Fibroblast of the aortic adventitia (primary cell): ENCODE measurements at regions not wholly inside any gene's neighbourhood (a gene's known extent, or its start where the extent isn't known, plus 50 kb on each side); places are given as distances from the start of the nearest gene placed in this dataset.

ENCODE experiments used
- DNase-seq: peaks from one replicate; pipeline ENCODE4 v3.0.0-alpha.2; 2010; ENCODE audit warnings: low read depth
- H3K4me3 ChIP-seq: 2 replicates; pipeline ENCODE4 v1.5.1; 2011; ENCODE audit warnings: low read depth, mild to moderate bottlenecking, control low read depth, low read length, moderate library complexity
- TF ChIP-seq, protein P1 (sequence below): IDR thresholded peaks from 2 replicates; pipeline ENCODE4 v1.5.1; 2011; ENCODE audit warnings: mild to moderate bottlenecking, low read length, control low read depth, inconsistent platforms; ENCODE audit not compliant: insufficient read depth

GRCh38 chrX:149121206-149121920 is 383.7 kb downstream of the IDS start:
- no peak for DNase-seq
- TF ChIP-seq, protein P1, sequence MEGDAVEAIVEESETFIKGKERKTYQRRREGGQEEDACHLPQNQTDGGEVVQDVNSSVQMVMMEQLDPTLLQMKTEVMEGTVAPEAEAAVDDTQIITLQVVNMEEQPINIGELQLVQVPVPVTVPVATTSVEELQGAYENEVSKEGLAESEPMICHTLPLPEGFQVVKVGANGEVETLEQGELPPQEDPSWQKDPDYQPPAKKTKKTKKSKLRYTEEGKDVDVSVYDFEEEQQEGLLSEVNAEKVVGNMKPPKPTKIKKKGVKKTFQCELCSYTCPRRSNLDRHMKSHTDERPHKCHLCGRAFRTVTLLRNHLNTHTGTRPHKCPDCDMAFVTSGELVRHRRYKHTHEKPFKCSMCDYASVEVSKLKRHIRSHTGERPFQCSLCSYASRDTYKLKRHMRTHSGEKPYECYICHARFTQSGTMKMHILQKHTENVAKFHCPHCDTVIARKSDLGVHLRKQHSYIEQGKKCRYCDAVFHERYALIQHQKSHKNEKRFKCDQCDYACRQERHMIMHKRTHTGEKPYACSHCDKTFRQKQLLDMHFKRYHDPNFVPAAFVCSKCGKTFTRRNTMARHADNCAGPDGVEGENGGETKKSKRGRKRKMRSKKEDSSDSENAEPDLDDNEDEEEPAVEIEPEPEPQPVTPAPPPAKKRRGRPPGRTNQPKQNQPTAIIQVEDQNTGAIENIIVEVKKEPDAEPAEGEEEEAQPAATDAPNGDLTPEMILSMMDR: no peak
- H3K4me3 ChIP-seq: no peak overlapping the region

- DNase-seq: no peak
- TF ChIP-seq, protein P1: no peak
- H3K4me3 ChIP-seq: no peak overlapping the region
These were observed 384.6 kb downstream of the IDS start for GRCh38 chrX:149120459-149120858.

GRCh38 chrX:149114874-149115273 is 390.2 kb downstream of the IDS start:
- TF ChIP-seq, protein P1: no peak
- H3K4me3 ChIP-seq: no peak overlapping the region
- no peak for DNase-seq

DNA sequence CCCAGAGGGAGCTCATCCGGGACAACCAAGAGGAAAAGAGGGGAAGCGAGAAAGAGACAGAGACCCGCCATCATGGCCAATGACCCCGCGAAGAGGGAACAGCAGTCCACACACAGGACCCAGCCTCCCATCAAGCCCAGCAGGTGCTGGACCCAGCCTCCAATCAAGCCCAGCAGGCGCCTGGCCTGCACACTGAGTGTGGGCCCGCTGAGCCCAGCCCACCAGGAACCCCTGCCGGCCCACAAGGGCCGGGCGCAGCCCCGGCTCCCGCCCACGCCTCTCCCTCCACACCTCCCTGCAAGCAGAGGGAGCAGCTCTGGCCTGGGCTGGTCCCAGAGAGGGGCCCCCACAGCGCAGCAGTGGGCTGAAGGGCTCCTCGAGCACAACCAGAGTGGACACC is 391.1 kb downstream of the IDS start:
- no peak overlapping the region for H3K4me3 ChIP-seq
- DNase-seq: no peak
- TF ChIP-seq, protein P1: no peak

DNA sequence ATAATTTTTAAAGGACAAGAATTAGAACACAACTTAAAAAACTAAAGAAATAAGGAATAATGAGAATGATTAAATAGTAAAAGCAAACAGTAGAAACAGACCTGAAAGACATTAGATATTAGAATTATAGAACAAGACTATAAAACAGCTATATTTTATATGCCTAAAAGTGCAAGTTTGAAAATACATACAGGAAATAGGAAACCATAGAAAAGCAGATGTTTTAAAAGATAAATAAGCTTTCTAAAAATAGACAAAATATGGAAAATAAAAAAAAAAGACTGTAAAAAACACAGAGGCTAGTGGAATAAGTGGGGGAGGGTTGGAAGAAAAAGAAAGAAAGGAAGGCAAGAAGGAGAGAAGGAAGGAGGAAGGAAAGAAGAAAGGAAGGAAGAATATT is 407.3 kb downstream of the IDS start:
- no peak for DNase-seq
- no peak overlapping the region for H3K4me3 ChIP-seq
- TF ChIP-seq, protein P1: no peak

DNA sequence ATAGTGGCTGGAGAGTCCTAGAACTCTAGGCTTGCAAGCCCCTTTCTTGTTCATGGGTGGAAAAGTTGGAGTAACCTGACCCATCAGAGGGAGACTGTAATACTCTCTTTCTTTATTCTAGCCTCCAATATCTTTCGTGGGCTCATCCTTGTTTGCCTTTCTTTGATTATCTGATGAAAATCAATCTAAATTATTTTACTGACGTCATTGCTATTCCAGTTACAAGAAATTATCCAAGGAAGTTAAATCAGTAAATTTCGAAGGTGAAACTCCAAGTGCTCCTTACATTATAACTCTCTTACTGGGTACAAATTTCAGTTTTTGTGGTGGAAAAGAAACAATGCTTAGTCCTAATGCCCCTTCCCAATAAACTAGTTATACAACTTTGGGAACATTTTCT is 412.9 kb downstream of the IDS start:
- H3K4me3 ChIP-seq: no peak overlapping the region
- no peak for DNase-seq
- TF ChIP-seq, protein P1: no peak
